NT2/D1 (cell line): ENCODE measurements at regions not wholly inside any gene's neighbourhood (a gene's known extent, or its start where the extent isn't known, plus 50 kb on each side); places are given as distances from the start of the nearest gene placed in this dataset.

Experiments used
- SUZ12 ChIP-seq: IDR thresholded peaks from 2 replicates; pipeline ENCODE4 v1.6.1; 2011; ENCODE audit not compliant: insufficient read length, insufficient read depth; ENCODE audit errors: extremely low read depth
- YY1 ChIP-seq: IDR thresholded peaks from 2 replicates; pipeline ENCODE4 v1.6.1; 2011; ENCODE audit not compliant: insufficient read length, insufficient read depth
- ZNF274 ChIP-seq: IDR thresholded peaks from 2 replicates; pipeline ENCODE4 v1.6.1; 2011; ENCODE audit warnings: mild to moderate bottlenecking, low read depth, low read length

GRCh38 chr22:48782811-48783511, 1044.7 kb downstream of the BRD1 start:
- TF ChIP-seq ZNF274: no peak
- no peak for TF ChIP-seq YY1
- TF ChIP-seq SUZ12: no peak
